Common myeloid progenitor, CD34-positive (primary cell): ENCODE measurements at regions not wholly inside any gene's neighbourhood (a gene's known extent, or its start where the extent isn't known, plus 50 kb on each side); places are given as distances from the start of the nearest gene placed in this dataset.

Source experiments
- CTCF ChIA-PET: fragments of 350-600 bp; sonication (Branson Sonifier 250); formaldehyde crosslinking; loops from one replicate; lab custom pipeline; 2021; ENCODE audit warnings: antibody characterized with exemption; lab: Charles Lee
- POLR2A ChIA-PET: fragments of 350-600 bp; sonication (Branson Sonifier 250); formaldehyde crosslinking; loops from one replicate; lab custom pipeline; 2021; ENCODE audit warnings: antibody characterized with exemption; lab: Charles Lee
- DNase-seq, 3 donors: peaks; one replicate each; pipeline versions ENCODE4 v3.0.0 to v3.0.0-alpha.2; 2013
- H3K27ac ChIP-seq, 2 experiments: 1 replicate in 1 of 2; 2 replicates in 1 of 2; pipeline ENCODE4 v1.7.0; 2013; ENCODE audit warnings: inconsistent platforms in 2 of 2, low read length in 2 of 2, mild to moderate bottlenecking in 2 of 2, low read depth in 1 of 2, moderate library complexity in 1 of 2; ENCODE audit not compliant: severe bottlenecking in 2 of 2, insufficient read depth in 1 of 2, poor library complexity in 1 of 2
- H3K27me3 ChIP-seq, 5 experiments: replicated peaks in 2 of 5; 1 replicate in 3 of 5; 2 replicates in 2 of 5; pipeline versions ENCODE4 v1.6.1 to v1.7.0; 2013; ENCODE audit warnings: low read length in 4 of 5, mild to moderate bottlenecking in 2 of 5, moderate library complexity in 2 of 5, inconsistent platforms in 1 of 5; ENCODE audit not compliant: insufficient read depth in 5 of 5, control insufficient read depth in 4 of 5
- H3K36me3 ChIP-seq, 4 experiments: 1 replicate in 2 of 4; 2 replicates in 2 of 4; pipeline versions ENCODE4 v1.6.1 to v1.7.0; 2013; ENCODE audit warnings: low read length in 3 of 4, control low read depth in 1 of 4, mild to moderate bottlenecking in 1 of 4; ENCODE audit not compliant: control insufficient read depth in 4 of 4, insufficient read depth in 4 of 4
- H3K4me1 ChIP-seq, 4 experiments: 1 replicate in 3 of 4; 2 replicates in 1 of 4; pipeline versions ENCODE4 v1.6.1 to v1.7.1; 2013; ENCODE audit warnings: low read length in 3 of 4, mild to moderate bottlenecking in 3 of 4, control low read depth in 1 of 4, inconsistent platforms in 1 of 4, moderate library complexity in 1 of 4; ENCODE audit not compliant: control insufficient read depth in 4 of 4, insufficient read depth in 4 of 4; ENCODE audit errors: control extremely low read depth in 1 of 4
- H3K4me3 ChIP-seq, 7 experiments: 1 replicate in 4 of 7; 2 replicates in 3 of 7; pipeline versions ENCODE4 v1.5.1 to v1.7.0; 2013; ENCODE audit warnings: mild to moderate bottlenecking in 7 of 7, low read length in 6 of 7, moderate library complexity in 6 of 7, inconsistent platforms in 2 of 7, low read depth in 2 of 7, control low read depth in 1 of 7; ENCODE audit not compliant: insufficient read depth in 4 of 7, control insufficient read depth in 1 of 7; ENCODE audit errors: extremely low read depth in 1 of 7
- H3K9me3 ChIP-seq, 5 experiments: 1 replicate in 4 of 5; 2 replicates in 1 of 5; pipeline versions ENCODE4 v1.6.1 to v1.7.1; 2013; ENCODE audit warnings: low read length in 4 of 5, mild to moderate bottlenecking in 2 of 5, inconsistent platforms in 1 of 5, low read depth in 1 of 5, moderate library complexity in 1 of 5; ENCODE audit not compliant: control insufficient read depth in 4 of 5, insufficient read depth in 2 of 5; ENCODE audit errors: control extremely low read depth in 1 of 5
- WGBS: methylation state at CpG from one replicate; pipeline ENCODE4 v1.1.5; 2013; ENCODE audit not compliant: insufficient coverage; 5-methylcytosine and 5-hydroxymethylcytosine counted together

DNA sequence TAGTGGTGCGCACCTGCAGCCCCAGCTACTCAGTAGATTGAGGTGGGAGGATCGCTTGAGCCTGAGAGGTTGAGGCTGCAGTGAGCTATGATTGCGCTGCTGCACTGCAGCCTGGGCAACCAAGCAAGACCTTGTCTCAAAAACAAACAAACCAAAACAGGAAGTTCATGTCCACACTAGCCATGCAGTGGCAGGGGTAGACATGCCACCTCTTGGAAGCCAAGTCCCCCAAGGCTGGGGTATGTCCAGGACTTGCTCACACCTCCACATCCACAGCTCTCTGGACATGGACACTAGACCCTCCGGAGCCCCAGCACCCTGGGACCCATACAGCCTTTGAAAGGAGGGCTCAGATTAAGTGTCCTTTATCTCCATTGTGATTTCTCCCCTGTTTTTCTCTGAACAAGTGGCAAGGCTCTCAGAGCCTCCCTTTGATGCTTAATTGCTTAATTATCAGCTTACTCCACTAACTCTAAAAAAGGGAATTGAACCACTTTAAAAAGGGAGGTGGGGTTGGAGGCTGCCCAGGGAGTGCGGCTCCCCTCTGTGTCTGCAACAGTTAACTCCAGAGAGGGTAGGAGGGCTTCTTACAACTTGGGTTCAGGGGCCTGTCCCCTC lies 424.6 kb upstream of the C16orf82 start:
- H3K4me1 ChIP-seq = no peaks in the 10 kb centered on the region
- POLR2A ChIA-PET = no interaction called here
- H3K27me3 ChIP-seq = peaks cover 0 to 9% (median 0%) of the 10 kb centered on the region in 5 experiments
- no peaks in the 10 kb centered on the region for H3K9me3 ChIP-seq
- CTCF ChIA-PET = no interaction called here
- 94% methylated on average over 3 of the region's 5 CpGs for WGBS
- no peak overlapping the region for H3K4me3 ChIP-seq
- H3K36me3 ChIP-seq = no peaks in the 10 kb centered on the region
- H3K27ac ChIP-seq = no peak overlapping the region
- DNase-seq = no peak

DNA sequence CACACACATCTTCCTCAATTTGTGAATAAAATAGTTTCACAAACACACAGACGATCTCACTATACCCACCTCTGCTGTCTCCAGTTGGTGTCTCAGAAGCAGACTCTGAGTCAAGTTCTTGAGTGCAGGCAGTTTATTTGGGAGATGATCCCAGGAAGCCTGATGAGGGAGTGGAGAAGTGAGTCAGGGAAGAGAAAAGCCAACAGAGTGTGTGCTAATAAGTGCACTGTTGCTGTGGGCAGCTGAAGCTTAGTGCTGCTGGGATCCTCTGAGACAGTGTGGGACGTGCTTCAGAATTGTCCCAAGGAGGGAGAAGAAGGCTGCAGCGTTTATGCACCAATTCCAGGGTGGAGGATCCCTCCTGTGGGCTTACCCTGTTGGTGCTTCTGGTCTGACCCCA lies 423.2 kb upstream of the C16orf82 start:
- DNase-seq = no peak
- no peak overlapping the region for H3K27ac ChIP-seq
- no peak overlapping the region for H3K4me3 ChIP-seq
- CTCF ChIA-PET = no interaction called here
- H3K36me3 ChIP-seq = no peaks in the 10 kb centered on the region
- WGBS = 100% methylated on average over 1 of the region's 3 CpGs
- H3K4me1 ChIP-seq = no peaks in the 10 kb centered on the region
- H3K9me3 ChIP-seq = no peaks in the 10 kb centered on the region
- H3K27me3 ChIP-seq = peaks cover 0 to 9% (median 0%) of the 10 kb centered on the region in 5 experiments
- POLR2A ChIA-PET = no interaction called here

DNA sequence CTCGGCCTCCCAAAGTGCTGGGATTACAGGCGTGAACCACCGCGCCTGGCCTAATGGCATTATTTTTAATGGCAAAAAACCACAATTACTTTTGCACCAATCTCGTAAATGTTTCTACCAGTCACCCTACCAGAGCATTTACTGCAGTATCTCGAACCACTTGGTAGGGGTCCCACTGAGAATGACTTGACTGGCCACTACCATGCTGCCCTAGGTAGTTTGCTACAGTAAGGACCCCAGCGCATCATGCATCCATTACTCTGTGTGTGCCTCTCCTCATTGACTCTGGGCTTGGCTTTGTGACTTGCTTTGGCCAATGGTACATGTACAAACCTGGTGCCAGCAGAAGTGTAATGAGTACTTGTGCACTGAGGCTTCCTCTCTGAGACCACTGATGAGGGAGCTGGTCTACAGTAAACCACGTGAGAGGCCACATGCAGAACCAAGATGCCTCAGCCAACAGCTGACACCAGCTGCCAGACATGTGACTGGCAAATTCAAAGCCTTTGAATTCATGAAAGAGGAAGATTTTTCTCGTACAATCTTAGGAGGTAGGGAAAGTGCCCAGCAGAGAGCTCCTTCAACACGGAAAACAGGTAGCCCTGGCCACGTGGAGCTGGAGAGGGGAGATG lies 421.7 kb upstream of the C16orf82 start:
- CTCF ChIA-PET = no interaction called here
- no peaks in the 10 kb centered on the region for H3K4me1 ChIP-seq
- peaks cover 0 to 9% (median 0%) of the 10 kb centered on the region in 5 experiments for H3K27me3 ChIP-seq
- POLR2A ChIA-PET = no interaction called here
- WGBS = 83% methylated on average over 11 of the region's 11 CpGs
- H3K4me3 ChIP-seq = no peak overlapping the region
- no peaks in the 10 kb centered on the region for H3K9me3 ChIP-seq
- no peak for DNase-seq
- no peaks in the 10 kb centered on the region for H3K36me3 ChIP-seq
- no peak overlapping the region for H3K27ac ChIP-seq

DNA sequence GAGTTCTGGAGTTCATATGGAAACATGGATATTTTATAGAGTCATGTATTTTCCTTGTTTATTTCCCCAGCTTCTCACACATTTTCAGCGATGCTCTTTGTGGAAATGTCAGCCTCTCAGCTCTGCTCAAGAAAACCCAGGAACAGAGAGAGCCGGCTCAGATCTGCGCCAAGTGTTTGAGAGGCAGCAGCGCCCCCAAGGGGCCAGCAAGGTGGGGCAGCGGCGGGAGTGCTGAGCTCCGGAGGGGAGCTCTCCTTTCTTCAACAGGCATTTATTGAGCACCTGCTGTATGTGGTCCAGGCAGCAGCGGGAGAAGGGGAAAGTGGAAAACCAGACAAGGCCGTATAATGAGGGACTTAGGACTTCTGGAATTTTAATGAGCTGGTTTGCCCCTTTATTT lies 421.1 kb upstream of the C16orf82 start:
- H3K36me3 ChIP-seq = no peaks in the 10 kb centered on the region
- H3K27ac ChIP-seq = no peak overlapping the region
- ChIA-PET CTCF (no interaction called here), POLR2A (no interaction called here)
- H3K9me3 ChIP-seq = no peaks in the 10 kb centered on the region
- 12% methylated on average over 6 of the region's 9 CpGs for WGBS
- H3K4me1 ChIP-seq = no peaks in the 10 kb centered on the region
- no peak overlapping the region for H3K4me3 ChIP-seq
- DNase-seq = no peak
- H3K27me3 ChIP-seq = peaks cover 0 to 9% (median 0%) of the 10 kb centered on the region in 5 experiments

DNA sequence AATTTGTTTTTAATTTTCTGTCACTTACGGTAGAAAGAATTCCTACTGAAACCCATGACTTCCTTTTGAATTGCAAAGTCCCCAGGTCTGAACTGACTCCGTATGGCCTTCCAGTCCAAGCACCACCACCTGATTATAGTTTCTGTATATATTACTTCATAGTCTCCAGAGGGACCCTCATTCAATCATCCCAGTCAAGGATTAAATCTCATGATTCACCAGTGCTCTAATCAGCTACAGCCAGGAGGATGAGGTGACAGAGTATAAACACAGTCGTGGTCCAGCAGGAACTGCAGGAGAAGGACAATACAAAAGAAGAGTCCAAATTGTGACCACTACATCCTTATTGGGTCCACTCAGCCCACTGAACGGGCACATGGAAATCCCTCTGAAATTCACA lies 418.9 kb upstream of the C16orf82 start:
- H3K9me3 ChIP-seq = no peaks in the 10 kb centered on the region
- H3K36me3 ChIP-seq = no peaks in the 10 kb centered on the region
- DNase-seq = no peak
- H3K27ac ChIP-seq = no peak overlapping the region
- POLR2A ChIA-PET = no interaction called here
- H3K4me3 ChIP-seq = no peak overlapping the region
- CTCF ChIA-PET = no interaction called here
- H3K4me1 ChIP-seq = no peaks in the 10 kb centered on the region
- peaks cover 0 to 9% (median 0%) of the 10 kb centered on the region in 5 experiments for H3K27me3 ChIP-seq
- WGBS = 87% methylated on average over 2 of the region's 4 CpGs

DNA sequence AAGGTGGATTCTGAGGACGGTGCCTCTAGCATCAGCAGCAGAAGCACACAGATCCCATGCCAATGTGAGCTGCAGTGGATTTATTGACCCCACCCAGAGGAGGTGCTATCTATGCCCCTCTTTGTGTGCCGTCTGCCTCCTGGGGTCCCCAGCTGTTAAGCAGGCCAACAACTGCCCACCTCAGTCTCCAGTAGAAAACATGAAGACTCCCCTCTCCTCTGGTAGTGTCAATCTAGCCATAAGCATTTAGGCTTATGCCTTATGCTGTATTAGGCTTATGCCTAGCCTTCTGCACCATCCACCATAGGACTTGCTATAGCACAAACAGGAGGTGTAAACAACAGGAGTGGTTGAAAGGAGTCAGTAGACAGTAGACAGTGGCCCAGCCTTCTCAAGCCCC lies 417.9 kb upstream of the C16orf82 start:
- ChIA-PET CTCF (no interaction called here), POLR2A (no interaction called here)
- WGBS = 50% methylated on average over 2 of the region's 2 CpGs
- Histone ChIP-seq H3K4me3 (no peak overlapping the region), H3K9me3 (no peaks in the 10 kb centered on the region), H3K36me3 (no peaks in the 10 kb centered on the region), H3K27ac (no peak overlapping the region), H3K27me3 (peaks cover 0 to 9% (median 0%) of the 10 kb centered on the region in 5 experiments), H3K4me1 (no peaks in the 10 kb centered on the region)
- no peak for DNase-seq

DNA sequence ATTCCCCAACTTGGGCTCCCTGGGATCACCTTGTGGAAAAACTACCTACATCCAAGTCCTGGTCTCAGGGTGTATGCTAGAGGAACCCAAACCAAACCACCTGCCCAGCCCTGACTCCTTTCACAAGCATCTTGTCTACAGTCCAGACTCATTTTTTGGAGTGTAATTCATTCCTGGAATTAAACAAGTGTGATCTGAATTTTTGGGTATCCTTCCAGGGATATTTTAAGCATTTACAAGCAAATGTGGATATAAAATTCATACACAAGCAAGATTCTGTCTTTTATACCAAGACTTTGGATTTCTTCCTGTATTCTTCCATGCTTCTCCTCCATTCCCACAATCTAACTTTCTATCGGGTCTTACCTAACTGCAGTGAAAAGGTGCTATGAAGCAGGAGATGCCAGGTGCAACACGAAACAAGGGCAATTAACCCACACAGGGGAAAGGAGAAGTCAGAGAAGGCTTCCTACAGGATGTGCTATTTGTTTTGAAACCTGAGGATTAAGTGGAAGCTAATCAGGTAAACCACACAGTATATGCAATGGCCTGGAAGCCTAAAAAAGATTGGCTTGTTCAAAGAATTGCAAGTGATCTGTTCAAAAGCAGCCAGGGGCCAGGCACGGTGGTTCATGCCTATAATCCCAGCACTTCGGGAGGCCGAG lies 417.2 kb upstream of the C16orf82 start:
- ChIA-PET CTCF (no interaction called here), POLR2A (no interaction called here)
- DNase-seq = no peak
- H3K36me3 ChIP-seq = no peaks in the 10 kb centered on the region
- peaks cover 0 to 9% (median 0%) of the 10 kb centered on the region in 5 experiments for H3K27me3 ChIP-seq
- no peaks in the 10 kb centered on the region for H3K4me1 ChIP-seq
- H3K27ac ChIP-seq = no peak overlapping the region
- no peak overlapping the region for H3K4me3 ChIP-seq
- 50% methylated on average over 1 of the region's 5 CpGs for WGBS
- no peaks in the 10 kb centered on the region for H3K9me3 ChIP-seq
